ENCODE measurements at regions not wholly inside any gene's neighbourhood (a gene's known extent, or its start where the extent isn't known, plus 50 kb on each side); places are given as distances from the start of the nearest gene placed in this dataset.

GRCh38 chr2:14157816-14158215 is 474.7 kb upstream of the LRATD1 start:
- TF ChIP-seq CTCF (IDR thresholded peaks at IDR 0.05) (no peak), REST (IDR thresholded peaks at IDR 0.05) (no peak), KDM1A (IDR thresholded peaks at IDR 0.05; ENCODE audit: low read depth) (no peak), SMC3 (IDR thresholded peaks at IDR 0.05) (no peak), ESRRA (IDR thresholded peaks at IDR 0.05; ENCODE audit: borderline replicate concordance, low read length) (no peak), CEBPB (IDR thresholded peaks at IDR 0.05) (no peak), NR3C1 (IDR thresholded peaks at IDR 0.05) (no peak)

Data from A549 (cell line).